ENCODE measurements at regions not wholly inside any gene's neighbourhood (a gene's known extent, or its start where the extent isn't known, plus 50 kb on each side); places are given as distances from the start of the nearest gene placed in this dataset.
"Not testable (repeated sequence)": the region's sequence is repeated elsewhere in the genome, so short reads cannot be mapped to it uniquely, and the experiment has no call there.

DNA sequence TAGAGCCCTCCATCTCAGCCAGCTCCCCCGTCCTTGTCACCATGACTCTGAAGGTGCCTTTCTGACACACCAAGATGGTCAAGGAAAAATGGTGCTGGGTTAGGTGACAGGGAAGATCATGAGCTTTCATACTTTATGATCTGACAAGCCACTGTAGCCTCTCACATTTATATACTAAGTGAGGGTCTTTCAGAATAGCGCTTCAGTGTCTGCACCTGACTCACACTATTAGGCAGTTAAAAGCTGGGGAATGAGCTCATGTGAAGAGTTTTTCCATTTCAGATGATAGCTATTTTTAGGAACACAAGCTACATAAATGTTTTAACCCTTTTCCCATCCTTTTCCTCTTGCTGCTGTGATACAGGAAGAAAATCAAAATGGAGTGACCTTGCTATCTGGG, 101.1 kb downstream of the FAM72B start:
- not testable (repeated sequence) for H3K4me1 ChIP-seq (ENCODE audit: control insufficient read depth in 5 of 5, insufficient read depth in 5 of 5, low read length in 5 of 5); H3K4me3 ChIP-seq; H3K9ac ChIP-seq (ENCODE audit: insufficient read depth in 1 of 2, low read length in 2 of 2); H3K36me3 ChIP-seq (ENCODE audit: control insufficient read depth in 4 of 4, insufficient read depth in 4 of 4, low read length in 4 of 4); ATAC-seq (ENCODE audit: insufficient read depth, low FRiP score); H3K27ac ChIP-seq (ENCODE audit: low read depth in 1 of 2, low read length in 1 of 2); H3K9me3 ChIP-seq (ENCODE audit: control insufficient read depth in 4 of 4, insufficient read depth in 3 of 4, low read length in 3 of 4); H3K27me3 ChIP-seq (ENCODE audit: control insufficient read depth in 3 of 3, insufficient read depth in 3 of 3, low read length in 2 of 3); DNase-seq
- 81 to 90% methylated on average over 1 of the region's 2 CpGs for WGBS, 2 donors

- WGBS, 2 donors: 68 to 83% methylated on average over 3 of the region's 3 CpGs
- ATAC-seq (ENCODE audit: insufficient read depth, low FRiP score); H3K4me3 ChIP-seq: not testable (repeated sequence)
These were observed 97.9 kb downstream of the FAM72B start for GRCh38 chr1:121086249-121086648.

DNA sequence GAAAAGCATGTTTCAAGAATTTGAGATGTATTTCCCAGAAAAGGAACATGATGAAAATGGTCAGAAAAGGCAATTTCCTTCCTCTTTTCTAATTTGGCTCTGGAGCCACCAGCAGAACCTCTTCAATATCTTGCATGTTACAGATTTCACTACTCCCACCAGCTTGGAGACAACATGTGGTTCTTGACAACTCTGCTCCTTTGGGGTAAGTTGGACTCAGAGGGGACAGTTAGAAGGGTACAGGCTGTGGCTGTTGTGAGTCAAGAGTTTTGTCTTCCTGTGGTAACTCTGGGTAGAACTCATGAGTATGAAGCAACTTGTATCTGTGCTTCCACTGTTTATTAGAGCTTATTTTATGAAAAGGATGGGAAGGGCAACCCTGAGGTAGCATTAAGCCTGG, 96.9 kb downstream of the FAM72B start:
- DNase-seq; H3K9me3 ChIP-seq (ENCODE audit: control insufficient read depth in 4 of 4, insufficient read depth in 3 of 4, low read length in 3 of 4); H3K27me3 ChIP-seq (ENCODE audit: control insufficient read depth in 3 of 3, insufficient read depth in 3 of 3, low read length in 2 of 3); H3K4me3 ChIP-seq; H3K4me1 ChIP-seq (ENCODE audit: control insufficient read depth in 5 of 5, insufficient read depth in 5 of 5, low read length in 5 of 5); ATAC-seq (ENCODE audit: insufficient read depth, low FRiP score); H3K36me3 ChIP-seq (ENCODE audit: control insufficient read depth in 4 of 4, insufficient read depth in 4 of 4, low read length in 4 of 4); H3K27ac ChIP-seq (ENCODE audit: low read depth in 1 of 2, low read length in 1 of 2); H3K9ac ChIP-seq (ENCODE audit: insufficient read depth in 1 of 2, low read length in 2 of 2): not testable (repeated sequence)

More at GRCh38 chr1:121086249-121086648, 97.9 kb downstream of the FAM72B start:
- H3K4me1 ChIP-seq (ENCODE audit: control insufficient read depth in 5 of 5, insufficient read depth in 5 of 5, low read length in 5 of 5); H3K36me3 ChIP-seq (ENCODE audit: control insufficient read depth in 4 of 4, insufficient read depth in 4 of 4, low read length in 4 of 4); DNase-seq; H3K9me3 ChIP-seq (ENCODE audit: control insufficient read depth in 4 of 4, insufficient read depth in 3 of 4, low read length in 3 of 4); H3K9ac ChIP-seq (ENCODE audit: insufficient read depth in 1 of 2, low read length in 2 of 2); H3K27me3 ChIP-seq (ENCODE audit: control insufficient read depth in 3 of 3, insufficient read depth in 3 of 3, low read length in 2 of 3); H3K27ac ChIP-seq (ENCODE audit: low read depth in 1 of 2, low read length in 1 of 2): not testable (repeated sequence)

GRCh38 chr1:121088568-121088967, 95.6 kb downstream of the FAM72B start:
- DNase-seq; H3K4me3 ChIP-seq; H3K4me1 ChIP-seq (ENCODE audit: control insufficient read depth in 5 of 5, insufficient read depth in 5 of 5, low read length in 5 of 5); H3K27me3 ChIP-seq (ENCODE audit: control insufficient read depth in 3 of 3, insufficient read depth in 3 of 3, low read length in 2 of 3); H3K27ac ChIP-seq (ENCODE audit: low read depth in 1 of 2, low read length in 1 of 2); ATAC-seq (ENCODE audit: insufficient read depth, low FRiP score); H3K9me3 ChIP-seq (ENCODE audit: control insufficient read depth in 4 of 4, insufficient read depth in 3 of 4, low read length in 3 of 4); H3K36me3 ChIP-seq (ENCODE audit: control insufficient read depth in 4 of 4, insufficient read depth in 4 of 4, low read length in 4 of 4); H3K9ac ChIP-seq (ENCODE audit: insufficient read depth in 1 of 2, low read length in 2 of 2): not testable (repeated sequence)
- WGBS, 2 donors: 73 to 89% methylated on average over 2 of the region's 5 CpGs

- not testable (repeated sequence) for H3K9ac ChIP-seq (ENCODE audit: insufficient read depth in 1 of 2, low read length in 2 of 2); H3K27ac ChIP-seq (ENCODE audit: low read depth in 1 of 2, low read length in 1 of 2); H3K4me3 ChIP-seq; H3K9me3 ChIP-seq (ENCODE audit: control insufficient read depth in 4 of 4, insufficient read depth in 3 of 4, low read length in 3 of 4); H3K36me3 ChIP-seq (ENCODE audit: control insufficient read depth in 4 of 4, insufficient read depth in 4 of 4, low read length in 4 of 4); H3K4me1 ChIP-seq (ENCODE audit: control insufficient read depth in 5 of 5, insufficient read depth in 5 of 5, low read length in 5 of 5); H3K27me3 ChIP-seq (ENCODE audit: control insufficient read depth in 3 of 3, insufficient read depth in 3 of 3, low read length in 2 of 3)
- 20 to 41% methylated on average over 2 of the region's 2 CpGs for WGBS, 2 donors
- DNase-seq (peak in 1 of 3 donors; percentile 2), ATAC-seq (ENCODE audit: insufficient read depth, low FRiP score) (peak; percentile 34)
These were observed 91.7 kb downstream of the FAM72B start for GRCh38 chr1:121092329-121092968.

DNA sequence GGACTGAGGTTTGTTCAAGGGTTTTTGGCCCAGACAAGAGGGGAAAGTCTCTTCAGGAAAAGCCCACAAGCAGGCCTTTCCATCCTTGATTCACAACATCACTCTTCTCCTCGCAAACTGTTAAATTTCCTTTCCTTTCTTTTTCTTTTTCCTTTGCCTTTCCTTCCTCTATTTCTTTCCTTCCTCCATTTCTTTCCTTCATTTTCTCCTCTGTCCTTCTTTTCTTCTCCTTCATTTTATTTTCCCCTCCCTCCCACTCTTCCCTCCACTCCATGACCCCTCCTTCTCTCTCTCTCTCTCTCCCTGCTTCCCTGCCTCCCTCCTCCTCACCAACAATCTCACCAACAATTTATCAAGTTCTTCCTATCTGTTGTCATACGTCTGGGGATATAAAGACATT, 89.1 kb downstream of the FAM72B start:
- WGBS, 2 donors: 67 to 96% methylated on average over 1 to 2 of the region's 2 CpGs
- not testable (repeated sequence) for H3K4me3 ChIP-seq; H3K9ac ChIP-seq (ENCODE audit: insufficient read depth in 1 of 2, low read length in 2 of 2); DNase-seq; H3K9me3 ChIP-seq (ENCODE audit: control insufficient read depth in 4 of 4, insufficient read depth in 3 of 4, low read length in 3 of 4); H3K27ac ChIP-seq (ENCODE audit: low read depth in 1 of 2, low read length in 1 of 2); H3K4me1 ChIP-seq (ENCODE audit: control insufficient read depth in 5 of 5, insufficient read depth in 5 of 5, low read length in 5 of 5); H3K36me3 ChIP-seq (ENCODE audit: control insufficient read depth in 4 of 4, insufficient read depth in 4 of 4, low read length in 4 of 4); ATAC-seq (ENCODE audit: insufficient read depth, low FRiP score); H3K27me3 ChIP-seq (ENCODE audit: control insufficient read depth in 3 of 3, insufficient read depth in 3 of 3, low read length in 2 of 3)

Data from lung (tissue), 9 donors.